Vagina (tissue), 2 donors: ENCODE measurements at regions not wholly inside any gene's neighbourhood (a gene's known extent, or its start where the extent isn't known, plus 50 kb on each side); places are given as distances from the start of the nearest gene placed in this dataset.

Experiments
- DNase-seq, 2 donors: peaks; one replicate each; pipeline ENCODE4 v3.0.0-alpha.2; 2017; ENCODE audit errors: extremely low spot score in 2 of 2
- H3K27ac ChIP-seq: fragments of 200-600 bp; sonication (generic); one replicate; pipeline ENCODE4 v1.5.1; 2019
- H3K27me3 ChIP-seq: fragments of 200-600 bp; sonication (generic); one replicate; pipeline ENCODE4 v1.5.1; 2019
- H3K36me3 ChIP-seq, 2 donors: fragments of 200-600 bp; sonication (generic); one replicate each; pipeline ENCODE4 v1.5.1; 2017 to 2019
- H3K4me1 ChIP-seq: fragments of 200-600 bp; sonication (generic); one replicate; pipeline ENCODE4 v1.5.1; 2019
- H3K4me3 ChIP-seq, 2 donors: fragments of 200-600 bp; sonication (generic); 1 replicate in 1 of 2; 2 replicates in 1 of 2; pipeline ENCODE4 v1.5.1; 2016 to 2019
- H3K9me3 ChIP-seq: fragments of 200-600 bp; sonication (generic); one replicate; pipeline ENCODE4 v1.5.1; 2019
- POLR2A ChIP-seq, 2 donors: fragments of 450-650 bp; IDR thresholded peaks; one replicate each; pipeline ENCODE4 v1.6.1; 2017; ENCODE audit warnings: antibody characterized with exemption in 2 of 2, mild to moderate bottlenecking in 2 of 2, moderate library complexity in 2 of 2
- POLR2AphosphoS5 ChIP-seq, 2 donors: sonication (generic); formaldehyde crosslinking; IDR thresholded peaks; one replicate each; pipeline ENCODE4 v1.9.0; 2017; ENCODE audit warnings: antibody characterized with exemption in 2 of 2, mild to moderate bottlenecking in 2 of 2, low read depth in 1 of 2; ENCODE audit not compliant: insufficient read depth in 1 of 2
- intact Hi-C: fragments of 100-400 bp; cut with DNase I; formaldehyde crosslinking; loops from one replicate; pipeline ENCODE4 v1.15.1; 2023
- TF ChIP-seq, protein P1 (sequence below), 3 experiments: fragments of 450-650 bp in 2 of 3; fragments of 200-600 bp in 1 of 3; sonication (generic) in 1 of 3; IDR thresholded peaks; one replicate each; pipeline ENCODE4 v1.5.1; 2017 to 2019; ENCODE audit warnings: antibody characterized with exemption in 3 of 3, mild to moderate bottlenecking in 2 of 3, moderate library complexity in 2 of 3

DNA sequence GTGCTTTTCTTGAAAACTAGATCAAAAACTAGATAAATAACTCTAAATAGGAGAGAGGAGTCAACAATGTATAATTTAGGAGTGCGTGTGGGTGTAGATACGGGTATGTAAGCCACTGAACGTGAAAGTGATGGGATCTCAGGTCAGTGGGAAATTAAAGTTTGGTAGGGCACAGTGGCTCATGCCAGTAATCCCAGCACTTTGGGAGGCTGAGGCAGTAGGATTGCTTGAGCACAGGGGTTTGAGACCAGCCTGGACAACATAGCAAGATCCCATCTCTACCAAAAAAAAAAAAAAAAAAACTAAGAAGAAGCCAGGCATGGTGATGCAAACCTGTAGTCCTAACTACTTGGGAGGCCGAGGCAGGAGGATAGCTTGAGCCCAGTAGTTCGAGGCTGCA is 247.1 kb downstream of the ANAPC1 start:
- Histone ChIP-seq H3K9me3 (no peaks in the 10 kb centered on the region), H3K4me3 (no peak overlapping the region), H3K27me3 (no peaks in the 10 kb centered on the region), H3K27ac (no peak overlapping the region), H3K36me3 (no peaks in the 10 kb centered on the region), H3K4me1 (no peaks in the 10 kb centered on the region)
- no peak for DNase-seq
- intact Hi-C loops, result no loop called here
- TF ChIP-seq, protein P1, sequence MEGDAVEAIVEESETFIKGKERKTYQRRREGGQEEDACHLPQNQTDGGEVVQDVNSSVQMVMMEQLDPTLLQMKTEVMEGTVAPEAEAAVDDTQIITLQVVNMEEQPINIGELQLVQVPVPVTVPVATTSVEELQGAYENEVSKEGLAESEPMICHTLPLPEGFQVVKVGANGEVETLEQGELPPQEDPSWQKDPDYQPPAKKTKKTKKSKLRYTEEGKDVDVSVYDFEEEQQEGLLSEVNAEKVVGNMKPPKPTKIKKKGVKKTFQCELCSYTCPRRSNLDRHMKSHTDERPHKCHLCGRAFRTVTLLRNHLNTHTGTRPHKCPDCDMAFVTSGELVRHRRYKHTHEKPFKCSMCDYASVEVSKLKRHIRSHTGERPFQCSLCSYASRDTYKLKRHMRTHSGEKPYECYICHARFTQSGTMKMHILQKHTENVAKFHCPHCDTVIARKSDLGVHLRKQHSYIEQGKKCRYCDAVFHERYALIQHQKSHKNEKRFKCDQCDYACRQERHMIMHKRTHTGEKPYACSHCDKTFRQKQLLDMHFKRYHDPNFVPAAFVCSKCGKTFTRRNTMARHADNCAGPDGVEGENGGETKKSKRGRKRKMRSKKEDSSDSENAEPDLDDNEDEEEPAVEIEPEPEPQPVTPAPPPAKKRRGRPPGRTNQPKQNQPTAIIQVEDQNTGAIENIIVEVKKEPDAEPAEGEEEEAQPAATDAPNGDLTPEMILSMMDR (IDR thresholded peaks at IDR 0.05), result no peak
- TF ChIP-seq POLR2A (IDR thresholded peaks at IDR 0.05) (no peak), POLR2AphosphoS5 (IDR thresholded peaks at IDR 0.05; ENCODE audit: insufficient read depth in 1 of 2, low read depth in 1 of 2) (no peak)

DNA sequence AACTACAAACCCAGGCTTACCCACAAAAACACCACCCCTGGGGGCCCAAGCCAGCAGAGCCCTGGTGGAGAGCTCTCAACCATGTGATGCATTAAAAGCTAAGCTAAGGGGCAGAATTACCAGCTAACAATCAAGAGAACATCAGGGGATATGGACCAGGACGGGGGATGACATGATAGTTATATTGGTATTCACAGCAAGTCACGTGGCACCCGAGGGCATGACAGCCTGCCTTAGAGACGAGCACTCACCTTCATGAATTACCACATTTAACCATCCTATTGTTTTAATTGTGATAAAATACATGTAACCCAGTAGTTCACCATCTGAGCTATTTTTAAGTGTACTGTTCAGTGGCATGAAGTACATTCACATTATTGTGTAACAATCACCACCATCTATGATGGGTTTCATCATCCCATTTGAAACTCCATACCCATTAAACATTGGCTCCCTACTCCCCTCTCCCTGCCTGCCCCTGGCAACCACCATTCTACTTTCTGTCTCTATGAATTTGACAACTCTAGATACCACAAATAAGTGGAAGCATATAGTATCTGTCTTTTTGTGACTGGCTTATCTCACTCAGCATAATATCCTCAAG is 245.6 kb downstream of the ANAPC1 start:
- Histone ChIP-seq H3K4me3 (no peak overlapping the region), H3K27me3 (no peaks in the 10 kb centered on the region), H3K36me3 (no peaks in the 10 kb centered on the region), H3K9me3 (no peaks in the 10 kb centered on the region), H3K4me1 (no peaks in the 10 kb centered on the region), H3K27ac (no peak overlapping the region)
- TF ChIP-seq POLR2A (IDR thresholded peaks at IDR 0.05) (no peak), POLR2AphosphoS5 (IDR thresholded peaks at IDR 0.05; ENCODE audit: insufficient read depth in 1 of 2, low read depth in 1 of 2) (no peak)
- TF ChIP-seq, protein P1 (IDR thresholded peaks at IDR 0.05), result no peak
- no peak for DNase-seq
- intact Hi-C loops, result no loop called here

DNA sequence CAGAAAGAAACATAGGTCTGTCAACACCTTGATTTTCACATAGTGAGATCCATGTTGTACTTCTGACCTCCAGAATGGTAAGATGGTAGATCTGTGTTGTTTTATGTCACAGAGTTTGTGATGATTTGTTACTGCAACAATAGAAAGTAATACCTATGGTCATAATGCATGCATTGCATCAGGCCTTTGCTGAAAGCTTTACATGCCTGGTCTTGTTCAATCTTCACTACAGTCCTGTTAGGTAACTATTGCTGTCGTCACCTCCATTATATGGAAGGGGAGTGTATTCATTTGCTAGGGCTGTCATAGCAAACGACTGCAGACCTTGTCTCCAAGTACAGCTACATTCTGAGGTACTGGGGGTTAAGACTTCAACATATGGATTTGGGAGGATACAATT is 243.5 kb downstream of the ANAPC1 start:
- intact Hi-C loops, result no loop called here
- TF ChIP-seq, protein P1 (IDR thresholded peaks at IDR 0.05), result no peak
- peak in 1 of 2 donors; percentile 7 for TF ChIP-seq POLR2AphosphoS5 (IDR thresholded peaks at IDR 0.05; ENCODE audit: insufficient read depth in 1 of 2, low read depth in 1 of 2)
- no peak for TF ChIP-seq POLR2A (IDR thresholded peaks at IDR 0.05)
- H3K27ac ChIP-seq, result no peak overlapping the region

DNA sequence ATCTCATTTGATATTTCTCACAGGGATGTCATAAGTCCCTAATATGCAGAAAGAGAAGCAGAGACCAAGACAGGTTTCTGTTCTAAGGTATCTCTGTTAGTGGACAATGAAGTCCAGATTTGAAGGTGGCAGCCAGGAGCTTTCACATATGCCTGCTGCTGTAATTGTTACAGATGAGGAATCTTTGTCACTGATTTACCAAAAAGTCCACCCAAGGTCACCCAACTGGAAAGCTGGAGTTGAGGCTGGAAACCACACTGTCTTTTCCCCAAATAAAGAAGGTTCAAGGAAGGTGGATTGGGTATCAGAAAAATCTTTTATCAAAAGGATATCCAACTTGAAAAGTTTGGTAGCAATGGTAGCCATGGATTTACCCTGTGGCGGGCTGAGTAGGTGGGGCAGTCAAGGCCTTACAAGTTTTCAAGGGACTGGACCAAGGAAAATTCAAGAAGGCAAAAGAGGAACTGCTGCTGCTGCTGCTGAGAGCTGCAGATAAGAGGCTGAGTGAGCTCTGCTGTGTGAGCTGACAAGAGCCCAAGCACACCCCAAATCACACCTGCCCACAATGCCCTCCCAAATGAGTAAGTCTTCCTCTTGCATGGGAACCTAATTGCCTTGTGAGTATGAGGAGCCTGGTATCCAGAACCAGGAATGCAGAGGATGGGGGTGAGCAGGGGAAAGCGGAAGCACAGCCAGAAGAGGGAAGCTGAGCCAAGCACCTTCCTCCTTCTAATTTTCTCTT is 241.2 kb downstream of the ANAPC1 start:
- Histone ChIP-seq H3K4me1 (no peaks in the 10 kb centered on the region), H3K27me3 (no peaks in the 10 kb centered on the region), H3K27ac (no peak overlapping the region), H3K4me3 (no peak overlapping the region), H3K9me3 (peaks cover 9% of the 10 kb centered on the region), H3K36me3 (no peaks in the 10 kb centered on the region)
- TF ChIP-seq POLR2A (IDR thresholded peaks at IDR 0.05), result no peak
- TF ChIP-seq POLR2AphosphoS5 (IDR thresholded peaks at IDR 0.05; ENCODE audit: insufficient read depth in 1 of 2, low read depth in 1 of 2), result no peak
- TF ChIP-seq, protein P1 (IDR thresholded peaks at IDR 0.05), result no peak
- no peak for DNase-seq
- intact Hi-C loops, result no loop called here

More for the DNA sequence above, 243.5 kb downstream of the ANAPC1 start:
- Histone ChIP-seq H3K36me3 (no peaks in the 10 kb centered on the region), H3K4me1 (no peaks in the 10 kb centered on the region), H3K27me3 (no peaks in the 10 kb centered on the region), H3K4me3 (no peak overlapping the region), H3K9me3 (no peaks in the 10 kb centered on the region)
- DNase-seq, result peak in 1 of 2 donors; percentile 49

DNA sequence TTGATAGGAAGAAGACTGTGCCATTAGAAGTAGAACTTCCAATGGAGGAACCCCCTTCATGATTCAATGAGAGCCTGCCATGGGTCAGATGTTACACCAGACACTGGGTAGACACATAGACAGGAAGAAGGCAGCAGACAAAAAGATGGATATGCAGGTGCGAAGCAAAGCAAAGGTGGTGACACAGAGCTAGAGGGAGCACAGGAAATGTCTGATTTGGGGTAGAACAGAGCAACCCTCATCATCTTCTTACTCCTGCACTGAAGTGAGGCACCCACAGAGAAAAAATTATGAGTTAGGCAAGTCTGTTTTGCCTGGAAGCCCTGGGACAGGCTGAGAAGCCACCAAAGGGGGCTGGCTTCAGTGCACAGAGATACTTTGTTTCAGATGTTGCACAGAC is 240.2 kb downstream of the ANAPC1 start:
- H3K27ac ChIP-seq, result no peak overlapping the region
- H3K27me3 ChIP-seq, result no peaks in the 10 kb centered on the region
- TF ChIP-seq POLR2A (IDR thresholded peaks at IDR 0.05), result no peak
- no peak for TF ChIP-seq POLR2AphosphoS5 (IDR thresholded peaks at IDR 0.05; ENCODE audit: insufficient read depth in 1 of 2, low read depth in 1 of 2)
- TF ChIP-seq, protein P1 (IDR thresholded peaks at IDR 0.05), result no peak
- H3K9me3 ChIP-seq, result peaks cover 9% of the 10 kb centered on the region
- H3K4me1 ChIP-seq, result no peaks in the 10 kb centered on the region
- intact Hi-C loops, result no loop called here
- H3K36me3 ChIP-seq, result no peaks in the 10 kb centered on the region
- no peak for DNase-seq
- no peak overlapping the region for H3K4me3 ChIP-seq
